ENCODE measurements at regions not wholly inside any gene's neighbourhood (a gene's known extent, or its start where the extent isn't known, plus 50 kb on each side); places are given as distances from the start of the nearest gene placed in this dataset.

GRCh38 chr10:123478116-123478515, 188.0 kb upstream of the GPR26 start:
- no peak for TF ChIP-seq CTCF (conservative IDR thresholded peaks at IDR 0.05; ENCODE audit: low read length)
- TF ChIP-seq EZH2phosphoT487 (IDR thresholded peaks at IDR 0.05; ENCODE audit: borderline replicate concordance): no peak
